ENCODE measurements at regions not wholly inside any gene's neighbourhood (a gene's known extent, or its start where the extent isn't known, plus 50 kb on each side); places are given as distances from the start of the nearest gene placed in this dataset.

GRCh38 chr3:135753506-135753905, 212.0 kb upstream of the PPP2R3A start:
- FAIRE-seq, result no peak

GRCh38 chr3:135755330-135756105, 210.0 kb upstream of the PPP2R3A start:
- no peak for FAIRE-seq

DNA sequence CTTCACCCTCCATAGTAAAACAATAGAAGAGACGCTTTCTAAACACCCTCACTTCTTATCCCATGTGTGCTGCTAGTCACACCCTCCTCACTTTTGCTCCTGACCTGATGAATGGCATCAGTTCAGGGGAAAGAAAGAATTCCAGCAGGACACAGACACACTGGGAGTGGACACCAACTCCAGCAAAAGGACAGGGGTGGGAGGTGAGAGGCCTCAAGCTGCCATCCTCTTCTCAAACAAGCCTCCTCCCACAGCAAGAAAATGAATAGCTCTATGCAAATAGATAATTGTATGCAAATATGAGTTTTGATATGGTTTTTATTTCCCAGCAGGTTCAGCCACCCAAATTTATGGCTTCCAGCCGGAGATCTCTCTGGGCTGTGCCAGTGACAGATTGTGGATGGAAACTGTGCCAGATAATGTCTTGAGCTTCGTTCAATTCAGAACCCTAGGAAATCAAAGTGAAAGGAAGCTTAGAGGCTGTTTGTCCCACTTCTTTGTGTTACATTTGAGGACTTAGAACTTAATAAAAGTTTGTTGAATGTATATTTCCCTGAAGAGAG, 209.3 kb upstream of the PPP2R3A start:
- no peak for FAIRE-seq

DNA sequence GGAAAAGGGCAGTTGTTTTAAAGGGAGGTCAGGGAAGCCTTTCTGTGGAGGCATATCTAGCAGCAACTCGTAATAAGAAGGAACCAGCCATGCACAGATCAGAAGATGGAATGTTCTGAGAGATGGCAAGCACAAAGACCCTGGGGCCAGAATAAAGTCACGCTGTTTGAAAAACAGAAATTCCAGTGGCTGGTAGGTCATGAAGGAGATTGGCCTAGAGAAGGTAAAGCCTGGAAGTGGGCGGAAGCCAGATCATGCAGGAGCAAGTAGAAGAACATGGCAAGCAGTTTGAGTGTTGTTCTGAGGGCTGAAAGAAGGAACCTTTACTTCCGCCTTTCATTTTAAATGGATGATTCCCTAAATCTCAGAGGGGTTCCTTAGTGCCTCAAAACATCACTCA, 208.1 kb upstream of the PPP2R3A start:
- no peak for FAIRE-seq

GRCh38 chr3:135758961-135759360, 206.6 kb upstream of the PPP2R3A start:
- FAIRE-seq, result no peak

GRCh38 chr3:135759651-135760050, 205.9 kb upstream of the PPP2R3A start:
- FAIRE-seq, result no peak

DNA sequence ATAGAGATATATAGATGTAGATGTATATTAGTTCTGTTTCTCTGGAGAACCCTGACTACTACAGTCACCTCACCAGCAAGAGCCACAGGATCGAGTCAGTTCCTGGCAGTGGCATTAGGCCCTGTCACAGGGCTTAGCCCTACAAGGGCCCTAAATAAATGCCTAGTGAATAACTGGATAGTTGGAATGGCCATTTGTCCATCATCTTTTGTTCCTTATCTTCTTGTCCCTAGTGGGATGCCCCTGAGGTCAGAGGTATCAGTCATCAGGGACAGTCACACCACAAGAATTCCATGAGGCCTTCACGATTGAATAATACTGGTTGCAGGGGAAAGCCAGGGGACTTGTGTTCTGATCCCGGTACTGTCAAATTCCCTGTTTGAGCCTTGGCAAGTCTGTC, 204.9 kb upstream of the PPP2R3A start:
- no peak for FAIRE-seq

DNA sequence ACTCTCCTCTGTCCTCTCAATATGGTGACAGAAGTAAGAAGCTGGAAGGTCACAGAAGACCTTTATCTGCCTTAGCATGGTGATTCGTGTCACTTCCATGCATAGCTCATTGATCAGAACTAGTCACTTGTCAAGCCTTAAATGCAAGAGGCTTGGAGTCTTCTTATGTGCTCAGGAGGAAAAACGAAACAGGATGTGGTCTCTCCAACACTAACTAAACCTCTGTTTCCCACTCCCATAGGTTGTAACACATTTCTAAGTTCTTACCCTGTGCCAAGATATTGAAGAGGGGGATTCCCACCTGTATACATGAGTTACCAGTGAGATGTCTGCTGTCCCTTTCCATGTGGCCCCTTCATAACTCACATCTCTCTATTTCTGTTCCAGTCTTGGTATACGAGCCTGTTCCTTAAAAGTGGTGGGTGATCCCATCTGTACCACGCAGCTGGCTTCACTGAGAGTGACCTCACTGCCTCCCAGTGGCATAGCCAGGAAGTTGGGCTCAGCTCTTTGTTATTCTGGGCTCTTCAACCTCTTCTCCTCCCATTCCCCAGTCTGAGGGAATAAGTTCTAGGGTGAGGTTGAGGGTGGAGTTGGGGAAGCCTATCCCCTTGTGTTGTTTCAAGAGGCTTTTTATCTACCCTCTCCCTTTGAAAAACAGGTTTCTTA, 203.2 kb upstream of the PPP2R3A start:
- no peak for FAIRE-seq

- no peak for FAIRE-seq
Observed at GRCh38 chr3:135766115-135766514, 199.4 kb upstream of the PPP2R3A start.

- FAIRE-seq, result no peak
Observed at GRCh38 chr3:135771760-135772159, 193.8 kb upstream of the PPP2R3A start.

DNA sequence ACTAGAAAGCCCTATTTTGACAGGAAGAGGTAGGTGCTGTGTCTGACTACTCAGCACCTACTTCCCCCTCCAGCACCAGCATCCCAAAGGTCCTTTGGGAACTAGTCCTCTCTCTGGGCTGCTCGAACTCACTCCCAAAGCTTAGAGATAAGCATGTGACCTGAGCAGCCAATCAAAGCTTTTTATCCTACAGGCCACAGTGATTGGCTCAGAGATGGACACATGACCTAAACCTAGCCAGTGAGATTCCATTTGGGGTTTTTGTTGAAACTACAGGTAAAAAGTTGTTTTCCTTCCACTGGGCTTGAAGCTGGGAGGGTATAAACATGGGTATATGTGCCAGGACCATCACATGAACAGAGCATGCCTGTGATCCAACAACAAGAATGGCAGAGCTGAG, 186.5 kb upstream of the PPP2R3A start:
- no peak for FAIRE-seq

DNA sequence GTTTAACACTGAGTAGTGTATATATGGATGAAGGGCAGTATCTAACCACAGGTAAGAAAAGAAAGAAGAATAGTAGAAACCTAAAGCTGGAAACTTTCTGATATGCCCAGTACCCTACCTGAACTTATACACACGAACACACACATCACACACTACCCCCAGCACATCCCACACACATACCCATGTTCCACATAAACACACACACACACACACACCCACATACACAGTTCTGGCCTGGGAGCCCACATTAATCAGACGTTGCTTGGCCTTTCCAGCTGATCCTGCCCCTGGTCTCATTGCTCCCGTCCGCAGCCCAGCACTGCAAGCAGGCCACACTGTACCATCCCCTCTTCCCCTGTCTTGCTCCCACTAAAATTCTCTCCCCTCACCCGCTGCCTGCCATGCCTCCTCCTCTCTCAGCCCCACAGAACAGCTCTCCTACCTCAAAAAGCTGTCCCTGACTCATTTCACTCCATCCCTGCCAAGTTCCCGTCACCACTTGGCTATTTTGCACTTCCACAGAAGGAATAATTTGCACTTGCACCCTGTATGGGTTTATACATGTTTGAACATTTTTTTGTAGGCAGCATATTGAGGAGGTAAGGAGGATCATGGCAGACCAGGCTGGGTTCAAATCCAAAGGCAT, 185.8 kb upstream of the PPP2R3A start:
- FAIRE-seq, result no peak

DNA sequence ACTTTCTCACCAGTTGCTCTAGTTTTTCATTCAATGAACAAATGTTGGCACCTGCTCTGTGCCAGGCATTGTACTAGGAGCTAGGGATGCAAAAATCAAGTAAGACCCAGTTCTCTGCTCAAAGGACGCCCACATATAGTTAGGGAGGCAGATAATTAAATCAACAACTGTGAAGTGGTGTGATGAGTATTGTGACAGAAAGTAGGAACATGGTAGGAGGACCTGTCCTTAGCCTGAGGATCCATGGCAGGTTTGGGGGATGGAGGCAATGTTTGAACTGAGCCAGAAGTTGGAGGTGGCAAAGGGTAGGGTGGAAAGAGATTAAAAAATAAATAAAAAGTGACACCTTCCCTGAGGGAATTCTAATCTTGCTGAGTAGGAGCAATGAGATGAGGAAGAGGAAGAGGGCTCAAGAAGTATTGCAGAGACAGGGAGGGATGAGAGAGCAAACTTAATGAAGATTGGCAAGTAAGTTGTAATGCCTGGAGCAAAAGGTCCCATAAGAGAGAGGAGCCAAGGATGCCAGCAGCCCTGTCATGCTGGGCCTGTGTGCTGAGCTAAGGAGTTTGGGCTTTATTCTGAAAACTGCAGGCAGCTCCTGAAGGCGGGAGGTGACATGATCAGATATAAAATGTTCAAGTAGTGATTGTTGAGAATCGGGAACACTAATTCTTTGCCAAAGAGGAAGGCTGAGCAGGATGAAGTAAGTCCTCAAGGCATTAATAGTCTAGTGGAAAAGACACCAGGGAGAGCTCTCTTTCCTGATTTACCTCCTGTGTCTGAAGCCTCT, 184.3 kb upstream of the PPP2R3A start:
- no peak for FAIRE-seq

DNA sequence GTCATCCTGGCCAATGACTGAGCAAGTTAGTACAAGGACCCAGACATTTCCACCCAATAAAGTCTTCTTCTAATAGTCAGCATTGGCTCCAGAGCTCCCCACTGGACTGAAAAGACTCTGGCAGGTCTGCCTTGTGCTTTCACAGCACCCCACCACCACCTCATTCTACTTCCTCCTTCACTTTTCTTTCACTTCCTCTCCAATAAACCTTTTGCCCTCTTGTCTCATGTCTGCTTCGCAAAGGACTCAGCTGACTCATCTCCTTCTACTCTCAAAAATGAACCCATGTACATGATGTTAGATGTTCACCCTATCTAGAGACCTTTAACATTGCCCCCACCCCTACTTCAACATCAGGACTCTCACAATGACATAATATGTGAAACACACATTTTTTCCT, 181.0 kb upstream of the PPP2R3A start:
- no peak for FAIRE-seq

- FAIRE-seq, result no peak
Observed at GRCh38 chr3:135788146-135788545, 177.4 kb upstream of the PPP2R3A start.

DNA sequence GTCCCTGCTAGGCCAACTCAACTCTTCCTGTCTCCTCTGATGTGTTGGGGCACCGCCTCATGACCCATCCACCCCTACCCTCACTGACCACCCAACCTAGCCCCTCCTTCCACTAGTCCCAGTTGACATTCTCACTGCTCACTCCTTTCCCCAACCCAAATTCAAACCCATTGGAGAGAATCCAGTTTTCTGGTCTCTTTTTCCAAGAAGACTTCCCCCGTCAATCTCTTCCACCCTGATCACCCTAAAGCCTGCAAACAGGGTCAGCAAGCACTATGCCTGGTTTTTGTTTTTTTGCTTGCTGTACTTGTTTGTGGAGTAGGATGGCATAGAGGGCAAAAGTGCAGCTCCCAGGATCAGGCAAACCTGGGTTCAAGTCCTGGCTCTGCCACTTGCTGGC, 176.6 kb upstream of the PPP2R3A start:
- FAIRE-seq, result no peak

- no peak for FAIRE-seq
Observed at GRCh38 chr3:135792174-135792573, 173.4 kb upstream of the PPP2R3A start.

GRCh38 chr3:135792858-135793475, 172.6 kb upstream of the PPP2R3A start:
- FAIRE-seq, result no peak

- no peak for FAIRE-seq
Observed at GRCh38 chr3:135800071-135800549, 165.4 kb upstream of the PPP2R3A start.

- no peak for FAIRE-seq
Observed at GRCh38 chr3:135801018-135801417, 164.5 kb upstream of the PPP2R3A start.

DNA sequence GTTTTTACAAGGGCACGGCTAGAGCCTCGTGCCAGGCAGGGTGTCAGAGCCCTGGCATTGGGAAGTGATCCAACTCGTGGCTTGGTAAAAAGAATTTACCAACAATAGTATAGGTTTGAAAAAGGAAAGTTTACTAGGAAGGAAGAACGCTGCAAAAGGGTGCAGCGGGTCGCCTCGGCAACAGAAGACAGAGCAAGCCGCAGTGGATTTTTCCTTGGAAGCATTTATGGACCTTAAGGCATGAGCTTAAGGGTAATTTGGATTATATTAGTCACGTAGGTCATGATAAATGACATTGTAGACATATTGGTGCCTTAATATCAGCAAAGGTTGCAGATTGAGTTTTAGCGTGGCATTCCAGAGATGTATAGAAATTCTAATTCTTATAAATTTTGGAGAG, 163.4 kb upstream of the PPP2R3A start:
- no peak for FAIRE-seq

DNA sequence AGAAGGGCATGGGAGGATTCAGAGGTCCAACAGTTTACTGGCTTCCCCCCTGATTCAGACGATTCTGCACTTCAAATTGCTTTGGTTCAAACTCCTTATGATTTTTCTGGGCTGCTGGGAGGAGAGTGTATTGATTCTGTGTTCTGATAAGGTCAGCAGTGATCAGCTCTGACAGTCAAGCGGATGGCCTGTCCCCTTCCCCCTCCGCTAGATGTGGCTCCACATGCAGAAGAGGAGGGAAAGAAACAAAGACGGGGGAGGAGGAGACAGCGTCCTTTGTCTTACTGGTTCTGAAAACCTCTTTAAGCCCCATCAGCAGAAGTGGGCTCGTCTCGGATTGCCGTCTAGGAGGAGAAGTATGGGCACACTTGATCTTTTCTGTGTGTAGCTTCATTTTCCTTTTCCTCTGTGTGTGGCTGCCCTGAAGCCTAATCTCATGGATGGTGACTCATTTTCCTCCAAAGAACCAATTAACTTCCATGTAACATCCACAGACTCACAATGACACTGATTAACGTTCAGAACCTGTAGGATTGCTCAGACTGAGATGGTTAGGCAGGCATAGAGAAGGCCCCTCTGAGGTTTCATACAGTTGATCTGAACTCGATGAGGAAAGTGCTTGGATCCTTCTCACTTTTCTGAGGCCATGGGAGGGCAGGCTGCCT, 162.4 kb upstream of the PPP2R3A start:
- FAIRE-seq, result no peak
